PC-9 (cell line): ENCODE measurements at regions not wholly inside any gene's neighbourhood (a gene's known extent, or its start where the extent isn't known, plus 50 kb on each side); places are given as distances from the start of the nearest gene placed in this dataset.

Experiments used
- CTCF ChIP-seq: fragments of 200-600 bp; sonication (generic); conservative IDR thresholded peaks from 2 replicates; pipeline ENCODE4 v1.6.1; 2017; ENCODE audit warnings: mixed run types, antibody characterized with exemption, mild to moderate bottlenecking, moderate library complexity
- EZH2 ChIP-seq: fragments of 200-600 bp; sonication (generic); IDR thresholded peaks from 2 replicates; pipeline ENCODE4 v1.8.0; 2017; ENCODE audit warnings: antibody characterized with exemption, low read depth

DNA sequence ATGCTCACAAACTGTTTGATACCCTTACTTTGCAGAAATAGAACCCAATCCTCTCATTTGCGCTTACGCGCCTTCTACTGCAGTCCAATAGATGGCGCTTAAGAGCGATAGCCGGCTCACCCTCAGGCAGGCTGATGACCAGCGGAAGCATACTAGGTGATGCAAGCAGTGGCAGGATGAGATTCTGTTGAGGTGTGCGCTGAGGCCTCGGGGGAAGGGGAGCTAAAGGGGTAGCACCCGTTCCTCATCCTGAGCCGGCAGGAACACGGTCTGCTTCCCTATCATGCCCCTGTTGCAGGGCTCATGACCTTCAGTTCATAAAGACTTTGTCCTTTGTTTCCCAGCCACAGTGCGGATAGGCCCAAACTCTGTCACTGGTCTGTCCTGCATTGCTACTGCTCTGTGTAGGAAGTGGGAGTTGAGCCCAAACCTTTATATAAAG, 628.9 kb downstream of the TLL1 start:
- TF ChIP-seq CTCF (peak; percentile 48; the same call in 1 of the 2 replicates), EZH2 (no peak)
